Occipital lobe (tissue), 1 donor: ENCODE measurements at regions not wholly inside any gene's neighbourhood (a gene's known extent, or its start where the extent isn't known, plus 50 kb on each side); places are given as distances from the start of the nearest gene placed in this dataset.

Source experiments
- DNase-seq: peaks from one replicate; lab custom pipeline; 2025; lab: John Stamatoyannopoulos, UW

DNA sequence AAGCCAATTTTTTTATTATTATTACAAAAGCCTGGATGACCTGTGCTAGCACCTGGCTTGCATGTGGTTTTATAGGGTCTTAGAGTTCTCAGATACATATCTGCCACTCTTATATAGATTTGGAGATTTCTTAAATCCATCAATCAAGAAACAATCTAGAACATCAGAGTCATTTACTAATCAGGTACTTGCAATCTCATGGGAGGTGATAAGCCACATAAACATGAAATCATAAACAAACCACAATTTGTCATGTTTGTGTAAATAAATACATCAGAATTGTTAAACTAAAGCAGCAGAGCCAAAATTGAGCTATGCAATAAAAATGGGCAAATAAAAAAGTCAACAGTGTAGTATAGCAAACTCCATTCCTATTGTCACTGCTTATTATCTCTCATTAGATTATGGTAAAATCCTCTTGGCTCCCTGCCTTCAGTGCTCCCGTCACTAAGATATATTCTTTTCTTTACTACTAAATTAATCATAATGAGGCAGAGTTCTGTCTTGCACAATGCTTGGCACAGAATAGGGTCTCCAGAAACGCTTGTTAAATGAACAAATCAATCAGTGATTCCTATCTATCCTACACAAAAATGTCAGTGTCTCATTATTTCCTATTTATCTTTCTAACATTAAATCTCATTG lies 108.7 kb upstream of the TTC29 start:
- DNase-seq: no peak

DNA sequence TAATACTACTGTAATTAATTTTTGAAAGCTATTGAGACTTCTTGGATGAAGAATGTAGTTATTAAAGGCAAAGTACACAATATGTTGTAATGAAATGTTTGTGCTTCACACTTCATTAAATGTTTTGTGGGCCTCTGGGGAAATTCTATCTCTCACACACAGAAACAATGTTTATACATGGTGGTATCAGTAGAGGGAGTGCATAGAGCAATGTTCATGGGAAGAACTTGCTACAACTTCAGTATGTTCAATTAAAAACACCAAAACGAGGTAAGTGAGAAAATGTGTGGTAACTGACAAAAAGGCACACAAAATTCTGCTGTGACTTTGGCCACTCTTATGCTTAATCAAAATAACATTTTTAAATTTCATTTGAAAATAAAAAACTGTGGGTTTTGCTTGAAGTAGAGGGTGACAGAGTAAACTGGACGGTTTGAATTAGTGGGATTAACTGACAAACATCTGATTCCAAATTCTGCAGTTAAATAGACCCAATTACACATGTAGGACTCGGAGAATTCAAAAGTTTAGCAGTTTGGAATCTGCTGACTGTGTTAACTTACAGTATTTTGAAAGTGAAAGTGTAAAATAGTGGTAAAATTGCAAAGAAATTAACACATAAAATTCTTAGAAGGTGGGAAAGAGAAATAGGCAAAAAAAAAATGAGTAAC lies 111.4 kb upstream of the TTC29 start:
- no peak for DNase-seq

DNA sequence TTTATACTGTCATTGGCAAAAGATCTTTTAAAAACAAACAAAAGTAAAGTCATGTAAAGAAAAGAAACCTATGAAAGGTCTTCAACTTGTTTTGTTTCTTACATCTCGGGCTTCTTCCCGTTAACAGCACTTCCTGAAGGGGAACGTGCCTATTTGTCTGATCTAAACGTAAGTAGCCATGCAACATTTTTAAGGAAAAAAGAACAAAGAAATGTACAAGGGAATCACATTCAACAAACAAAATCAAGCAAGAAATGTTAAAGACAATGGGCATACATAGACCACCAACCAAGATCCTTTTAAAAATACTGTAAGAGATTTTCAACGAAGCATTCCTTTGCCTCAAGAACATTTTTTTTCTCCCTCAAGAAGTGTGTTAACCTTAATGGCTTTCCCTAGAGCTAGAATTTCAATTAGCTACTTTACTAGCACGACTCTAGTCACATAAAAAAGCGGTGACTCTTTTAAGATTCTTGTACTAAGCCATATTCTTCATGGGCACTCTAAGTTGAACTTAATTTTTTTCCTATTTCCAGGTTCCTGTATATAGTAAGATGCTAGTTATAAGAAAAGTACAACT lies 112.0 kb upstream of the TTC29 start:
- no peak for DNase-seq

DNA sequence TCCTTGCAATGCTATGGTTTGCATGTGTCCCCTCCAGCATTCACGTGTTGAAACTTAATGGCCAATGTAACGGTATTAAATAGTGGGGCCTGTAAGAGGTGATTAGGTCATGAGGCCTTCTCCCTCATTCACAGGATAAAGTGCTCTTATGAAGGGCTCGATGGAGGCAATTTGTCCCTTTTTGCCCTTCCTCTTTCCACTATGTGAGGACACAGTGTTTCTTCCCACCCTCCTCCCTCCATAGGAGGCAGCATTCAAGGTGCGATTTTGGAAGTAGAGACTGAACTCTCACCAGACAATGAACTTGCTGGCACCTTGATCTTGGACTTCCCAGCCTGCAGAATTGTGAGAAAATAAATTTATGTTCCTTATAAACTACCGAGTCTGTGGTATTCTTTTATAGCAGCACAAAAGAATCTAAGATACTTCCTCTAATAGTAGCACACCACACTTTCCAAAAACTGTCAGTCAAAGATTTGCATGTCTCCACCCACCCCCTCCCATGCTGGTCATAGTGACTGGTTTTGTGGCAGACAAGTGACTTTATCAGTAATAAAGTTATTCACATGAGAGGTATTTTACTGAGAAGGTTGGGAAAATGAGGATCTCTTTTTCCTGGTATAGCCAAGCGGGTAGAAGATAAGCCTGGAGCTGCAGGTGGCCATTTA lies 113.5 kb upstream of the TTC29 start:
- no peak for DNase-seq

DNA sequence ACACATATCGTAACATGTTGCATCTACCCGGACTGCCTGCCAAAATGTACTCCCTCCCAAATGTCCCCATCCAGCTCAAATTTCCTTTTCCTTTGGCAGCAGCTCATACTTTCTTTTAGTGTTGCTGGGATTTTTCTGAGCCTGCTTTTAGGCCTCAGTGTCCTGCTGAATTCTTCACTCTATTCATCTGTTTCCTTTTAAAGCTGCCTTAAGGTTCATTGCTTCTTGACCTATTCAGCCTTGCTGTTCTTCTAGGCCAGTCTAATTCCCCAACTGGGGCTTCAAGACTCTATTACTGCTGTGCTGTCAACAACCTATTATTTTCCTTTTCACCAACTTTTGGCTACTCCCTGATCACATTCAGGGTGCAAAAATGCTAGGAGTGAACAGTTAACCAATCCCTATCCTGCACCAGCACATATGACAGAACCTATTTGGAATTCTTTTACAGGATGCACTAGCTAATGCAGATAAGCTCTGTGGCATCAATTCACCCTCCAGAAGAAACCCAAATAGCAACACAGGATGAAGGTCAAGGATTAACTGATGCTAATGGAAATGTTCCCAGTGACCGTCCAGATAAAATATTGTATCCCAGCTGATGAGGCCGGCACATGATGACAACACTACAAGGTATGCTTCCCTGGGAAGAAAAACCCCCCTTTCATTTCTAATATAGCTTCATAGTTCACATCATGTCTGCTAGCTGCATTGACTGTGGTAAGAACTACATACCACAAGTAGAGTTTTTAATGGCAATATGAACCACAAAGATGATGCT lies 114.7 kb upstream of the TTC29 start:
- DNase-seq: no peak

DNA sequence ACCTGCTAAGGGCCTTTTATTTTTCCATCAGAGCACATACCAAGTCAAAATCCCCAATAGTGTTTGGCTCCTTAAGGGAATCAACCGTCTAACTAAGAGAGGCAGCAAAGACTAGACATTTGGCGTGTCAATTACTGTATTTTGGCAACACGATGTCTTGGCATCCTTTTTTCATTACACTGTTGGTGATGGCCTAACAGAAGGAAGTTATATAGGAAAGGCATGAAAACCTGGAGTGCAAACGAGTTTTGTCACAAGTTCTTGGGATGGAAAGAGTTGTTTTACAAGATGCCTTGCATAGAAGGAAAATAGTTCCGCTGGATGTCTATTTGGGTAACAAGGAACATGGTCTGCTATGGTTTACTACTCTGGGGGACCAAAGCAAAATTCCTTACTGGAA lies 119.2 kb upstream of the TTC29 start:
- no peak for DNase-seq

DNA sequence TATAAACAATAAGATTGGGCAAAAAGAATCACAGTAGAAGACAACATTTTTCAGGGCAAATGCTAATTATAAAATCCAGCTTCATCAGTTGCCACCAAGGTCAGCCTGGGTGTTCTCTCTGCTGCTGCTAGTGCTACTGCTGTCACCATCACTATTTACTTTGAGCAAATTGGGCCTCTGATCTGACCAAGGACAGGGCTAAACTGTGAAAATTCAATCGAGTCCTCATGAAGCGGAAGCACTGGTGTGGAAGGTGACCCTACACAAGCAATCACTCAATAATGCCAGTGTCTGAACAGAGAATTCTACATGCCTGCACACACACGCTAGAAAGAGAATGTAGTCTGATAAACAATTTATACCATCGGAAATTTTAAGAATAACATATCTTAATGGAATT lies 122.9 kb upstream of the TTC29 start:
- DNase-seq: no peak

DNA sequence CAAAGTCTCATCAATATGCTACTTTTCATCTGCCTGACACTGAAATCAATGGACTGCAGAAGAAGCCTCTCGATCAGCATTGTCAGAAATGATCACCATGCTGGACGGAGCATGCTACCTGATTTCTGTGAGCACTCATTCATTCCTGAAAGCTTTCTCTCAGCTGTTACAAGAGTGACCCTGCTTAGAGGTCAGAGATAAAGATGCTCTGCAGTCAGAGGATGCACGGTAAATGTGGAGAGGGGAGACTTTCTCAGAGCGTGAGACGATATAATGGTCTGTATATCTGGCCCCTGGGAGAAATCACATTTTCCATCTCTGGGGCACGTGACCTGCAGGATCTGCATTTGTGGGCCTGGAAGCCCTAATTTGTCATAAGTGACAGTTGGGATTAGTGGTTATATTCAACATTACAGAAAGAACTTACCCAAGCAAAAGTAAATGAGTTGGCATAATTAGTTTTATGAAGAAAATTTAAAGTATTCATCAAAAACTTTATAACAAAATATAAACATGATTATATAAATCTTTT lies 125.6 kb upstream of the TTC29 start:
- no peak for DNase-seq

DNA sequence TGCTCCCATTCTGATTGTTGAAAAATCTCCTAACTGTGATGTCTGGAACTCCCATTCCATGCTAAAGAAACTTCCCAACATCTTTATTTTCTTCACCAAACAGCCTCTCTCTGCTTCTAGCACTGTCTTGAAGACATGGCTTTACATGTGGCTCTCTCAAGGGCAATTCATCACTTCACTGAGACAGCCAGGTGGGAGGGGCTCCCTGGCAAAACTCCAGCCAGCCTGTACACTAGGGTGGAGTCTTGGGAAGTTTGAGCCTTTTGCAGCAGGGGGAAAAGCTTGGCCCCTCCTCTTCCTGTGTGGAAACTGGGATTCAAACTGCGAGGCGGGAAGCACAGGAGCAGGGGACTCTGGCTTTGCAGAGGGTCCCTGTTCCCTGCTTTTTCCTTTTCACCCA lies 130.5 kb upstream of the TTC29 start:
- DNase-seq: no peak

DNA sequence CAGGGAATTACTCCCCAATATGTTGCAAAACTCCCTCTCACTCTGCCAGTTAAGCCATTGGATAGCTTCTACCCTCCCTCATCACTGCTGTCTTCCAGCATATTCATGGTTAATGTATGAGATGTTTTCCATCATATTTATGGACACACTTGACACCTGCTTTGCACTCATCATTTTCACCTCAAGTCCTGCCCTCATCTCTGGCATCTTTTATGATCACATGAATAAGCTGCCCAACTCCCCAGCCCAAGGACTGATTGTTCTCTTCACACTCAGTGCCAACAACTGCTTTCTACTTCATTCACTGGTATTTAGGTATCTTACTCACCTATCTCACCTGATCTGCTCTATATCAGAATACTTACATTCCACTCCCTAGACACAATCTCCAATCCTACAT lies 131.1 kb upstream of the TTC29 start:
- DNase-seq: no peak

DNA sequence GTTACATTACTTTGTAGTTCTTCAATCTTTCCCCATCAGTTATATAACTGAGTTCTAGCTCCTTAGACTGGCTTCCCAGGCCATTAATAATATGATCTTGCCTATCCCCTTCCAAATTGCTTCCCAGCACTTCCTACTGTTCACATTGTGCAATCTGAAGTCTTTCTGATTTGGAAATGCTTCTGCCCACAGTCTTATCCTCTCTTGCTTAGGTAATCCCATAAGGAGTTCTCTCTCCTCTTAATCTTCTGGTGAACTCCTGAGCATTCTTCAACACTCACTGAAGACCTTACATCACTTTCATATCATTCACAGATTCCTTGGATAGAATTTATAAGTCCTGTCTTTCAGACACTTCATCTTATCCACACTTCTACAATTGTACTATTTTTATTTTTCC lies 132.7 kb upstream of the TTC29 start:
- no peak for DNase-seq

DNA sequence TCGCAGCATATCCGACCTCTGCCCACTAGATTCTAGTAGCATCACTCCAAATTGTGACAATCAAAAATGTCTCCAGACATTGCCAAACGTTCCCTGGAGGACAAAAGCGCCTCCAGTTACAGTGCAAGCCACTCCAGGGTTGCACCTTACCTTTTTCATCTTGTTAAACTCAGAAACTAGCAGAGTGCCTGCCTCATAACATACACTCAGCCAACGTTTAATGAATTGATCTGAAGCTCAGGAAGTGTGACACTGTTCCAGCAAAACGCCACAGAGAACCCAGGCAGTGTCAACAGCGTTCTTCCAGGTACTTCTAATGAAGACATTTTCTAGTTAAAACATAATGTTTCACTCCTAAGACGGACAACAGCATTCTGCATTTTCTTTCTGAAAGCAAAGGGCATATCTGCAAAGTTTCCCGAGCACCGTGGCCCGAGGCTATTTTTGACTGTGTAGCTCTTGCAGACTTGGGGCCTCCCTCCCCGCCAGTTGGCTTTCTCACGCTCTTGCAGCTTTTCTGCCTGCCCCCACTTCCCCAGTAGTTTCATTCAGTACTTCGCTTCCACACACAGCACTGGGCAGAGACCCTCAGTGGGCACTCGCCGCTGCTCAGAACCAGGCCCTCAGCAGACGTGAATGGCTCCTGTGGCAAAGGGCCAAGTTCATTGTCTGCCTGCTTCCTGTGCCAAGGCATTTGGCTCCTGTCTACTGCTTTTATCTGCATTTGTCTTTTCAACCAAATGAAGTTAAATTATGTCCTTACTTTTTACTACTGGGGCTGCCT lies 133.4 kb upstream of the TTC29 start:
- no peak for DNase-seq

DNA sequence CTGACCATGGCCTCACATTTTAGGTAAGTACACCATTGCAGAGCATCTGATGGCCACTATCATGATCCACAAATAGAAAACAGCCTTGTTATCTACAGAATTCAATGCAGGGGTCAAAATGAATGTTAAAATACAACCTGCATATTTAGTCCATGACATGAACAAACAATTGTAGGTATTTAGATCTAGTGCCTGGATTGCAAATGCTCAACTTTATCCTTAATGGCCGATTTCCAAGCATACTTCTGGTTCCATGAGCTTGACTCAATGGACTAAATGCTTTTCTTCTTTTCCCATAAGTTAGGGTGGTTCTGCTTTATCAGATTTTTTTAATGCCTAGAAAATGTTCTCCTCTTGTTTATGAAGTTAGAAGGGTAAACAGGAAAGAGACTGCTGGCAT lies 139.2 kb upstream of the TTC29 start:
- no peak for DNase-seq

DNA sequence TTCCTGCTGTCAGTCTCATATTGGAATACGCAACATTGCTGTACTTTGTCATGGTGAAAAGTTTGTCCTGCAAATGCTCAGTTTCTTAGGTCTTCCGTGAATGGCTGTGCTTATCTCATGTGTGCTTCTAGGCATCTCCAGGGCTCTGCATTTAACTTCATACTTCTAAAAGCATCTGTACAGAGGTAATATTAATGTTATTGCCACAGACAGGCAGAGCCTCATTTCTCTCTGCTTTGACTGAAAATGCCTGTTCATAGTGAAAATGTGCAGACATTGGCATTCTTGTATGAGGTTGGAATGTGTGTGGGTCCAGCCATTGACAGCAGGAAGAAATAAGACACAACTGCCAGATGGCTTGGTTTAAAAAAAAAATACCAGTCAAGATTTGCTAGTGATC lies 140.1 kb upstream of the TTC29 start:
- DNase-seq: no peak

DNA sequence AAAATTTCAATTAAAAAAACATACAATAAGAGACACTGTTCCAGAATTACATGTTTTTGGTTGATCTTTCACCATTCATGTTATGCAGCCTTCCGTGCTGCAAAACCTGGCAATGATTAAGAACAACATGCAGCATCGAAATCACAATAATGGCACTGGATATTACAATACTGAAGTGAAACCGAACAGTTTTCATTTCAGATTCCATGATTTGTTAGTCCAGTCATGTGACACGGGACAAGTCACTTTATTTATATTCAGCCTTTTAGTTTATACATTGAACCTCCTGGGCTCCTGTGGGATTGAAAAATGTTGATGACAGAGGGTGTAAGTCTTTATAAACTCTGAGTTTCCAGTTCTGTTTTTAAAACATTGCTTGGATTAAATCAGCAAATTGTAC lies 142.5 kb upstream of the TTC29 start:
- no peak for DNase-seq

DNA sequence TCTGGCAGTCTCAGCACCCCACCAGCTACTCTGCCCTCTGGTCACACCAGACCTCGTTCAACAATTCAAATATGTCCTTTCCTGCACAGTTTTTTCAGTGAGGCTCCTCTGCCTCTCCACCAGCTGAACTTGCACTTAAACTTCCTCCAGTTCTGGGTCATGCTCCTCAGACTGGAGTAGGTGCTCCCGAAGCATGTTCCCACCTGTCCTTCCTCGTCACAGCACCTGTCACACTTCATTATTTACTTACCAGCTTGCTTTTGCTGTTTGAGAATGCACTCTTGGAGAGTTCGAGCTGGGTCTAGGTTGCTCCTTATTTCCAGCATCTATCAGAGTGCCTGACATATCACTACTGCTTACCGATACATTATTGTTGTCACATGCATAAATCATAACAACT lies 144.8 kb upstream of the TTC29 start:
- DNase-seq: no peak

DNA sequence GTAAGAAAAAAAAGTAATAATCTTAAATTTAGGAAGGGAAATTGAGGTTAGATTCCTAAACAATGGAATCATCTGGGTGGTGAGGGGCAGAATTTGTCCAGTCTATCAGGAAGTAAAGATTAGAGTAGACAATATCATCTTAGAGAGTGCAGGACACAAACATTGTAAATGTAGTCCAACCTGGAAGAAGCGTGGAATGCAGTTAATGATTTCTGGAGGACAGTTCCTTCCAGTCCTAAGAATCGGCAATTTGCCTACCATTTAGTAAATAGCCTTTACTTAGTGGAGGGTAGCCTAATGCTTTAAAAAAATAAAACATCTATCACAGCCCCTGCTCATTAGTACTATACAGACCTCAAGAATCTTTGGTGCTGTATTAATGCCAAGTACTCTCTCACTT lies 147.5 kb upstream of the TTC29 start:
- no peak for DNase-seq

DNA sequence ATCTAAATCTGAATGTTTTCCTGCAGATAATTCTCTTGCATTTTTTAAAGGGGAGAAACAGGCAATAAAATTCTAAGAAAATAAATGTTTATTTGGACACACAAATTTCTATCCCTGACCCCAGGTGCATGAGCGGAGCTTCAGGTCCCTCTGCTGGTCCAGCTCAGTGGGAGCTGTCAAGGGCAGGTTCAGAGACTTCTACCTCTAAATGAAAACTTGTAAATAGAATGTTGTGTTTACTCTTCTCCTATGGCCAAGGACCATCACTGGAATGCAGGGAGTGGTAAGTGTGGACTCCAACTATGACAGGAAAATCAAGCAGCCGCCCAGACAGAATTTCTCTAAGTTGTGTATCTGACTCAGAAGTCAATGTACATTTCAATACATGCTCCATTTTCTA lies 148.6 kb upstream of the TTC29 start:
- DNase-seq: no peak

DNA sequence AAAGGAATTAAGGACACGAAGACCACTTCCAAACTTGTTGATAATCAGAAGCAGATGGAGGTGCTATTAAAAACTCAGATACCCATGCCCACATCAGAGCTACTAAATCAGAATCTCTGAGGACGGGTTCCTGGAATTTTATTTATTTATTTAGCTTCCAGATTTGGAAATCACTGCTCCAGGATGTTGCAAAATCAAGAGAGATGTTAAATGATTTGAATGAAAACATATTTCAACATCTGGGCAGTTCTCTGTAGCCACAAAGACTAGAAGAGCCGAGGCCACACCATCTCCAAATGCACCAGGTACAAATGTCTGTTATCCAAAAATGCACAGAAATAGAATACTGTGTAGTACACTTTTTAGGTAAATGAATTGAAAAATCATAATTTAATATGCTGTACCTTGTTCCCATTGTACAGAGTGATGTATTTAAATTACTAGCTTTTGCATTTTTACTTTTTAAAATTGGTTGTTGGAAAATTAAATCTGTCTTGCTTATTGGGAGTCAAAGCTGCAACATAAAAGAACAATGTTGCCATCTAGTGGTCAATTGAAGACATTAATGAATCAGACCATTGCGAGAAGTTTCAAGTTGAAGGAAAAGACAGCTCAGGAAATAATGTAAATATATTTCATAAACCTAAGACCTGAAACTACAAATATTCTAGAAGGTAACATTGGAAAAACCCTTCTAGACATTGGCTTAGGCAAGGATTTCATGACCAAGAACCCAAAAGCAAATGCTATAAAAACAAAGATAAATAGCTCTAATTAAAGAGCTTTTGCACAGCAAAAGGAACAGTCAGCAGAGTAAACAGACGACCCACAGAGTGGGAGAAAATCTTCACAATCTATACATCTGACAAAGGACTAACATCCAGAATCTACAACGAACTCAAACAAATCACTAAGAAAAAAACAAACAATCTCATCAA lies 151.3 kb upstream of the TTC29 start:
- DNase-seq: no peak

DNA sequence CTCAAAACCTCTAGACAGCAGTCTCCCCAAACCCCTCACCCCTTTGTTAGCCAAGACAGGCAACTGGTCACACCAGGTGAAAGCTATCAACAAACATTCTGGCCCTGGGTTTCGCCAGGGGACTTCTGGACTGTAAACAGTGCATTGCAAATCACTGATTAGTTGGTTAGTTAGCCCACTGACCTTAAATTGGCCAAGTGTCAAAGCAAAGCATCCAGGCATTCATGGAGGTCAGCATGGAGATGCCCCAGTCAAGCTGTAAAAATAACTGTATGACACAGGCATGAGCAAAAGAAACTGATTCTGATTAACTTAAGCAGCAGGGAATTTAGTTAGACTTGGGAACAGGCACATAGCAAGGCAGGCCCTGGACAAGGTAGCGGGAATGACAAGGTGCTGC lies 156.0 kb upstream of the TTC29 start:
- no peak for DNase-seq
